NCI-H345 (cell line): ENCODE measurements at regions not wholly inside any gene's neighbourhood (a gene's known extent, or its start where the extent isn't known, plus 50 kb on each side); places are given as distances from the start of the nearest gene placed in this dataset.

ENCODE experiments used
- DNase-seq: peaks from one replicate; lab custom pipeline; 2025; lab: John Stamatoyannopoulos, UW

DNA sequence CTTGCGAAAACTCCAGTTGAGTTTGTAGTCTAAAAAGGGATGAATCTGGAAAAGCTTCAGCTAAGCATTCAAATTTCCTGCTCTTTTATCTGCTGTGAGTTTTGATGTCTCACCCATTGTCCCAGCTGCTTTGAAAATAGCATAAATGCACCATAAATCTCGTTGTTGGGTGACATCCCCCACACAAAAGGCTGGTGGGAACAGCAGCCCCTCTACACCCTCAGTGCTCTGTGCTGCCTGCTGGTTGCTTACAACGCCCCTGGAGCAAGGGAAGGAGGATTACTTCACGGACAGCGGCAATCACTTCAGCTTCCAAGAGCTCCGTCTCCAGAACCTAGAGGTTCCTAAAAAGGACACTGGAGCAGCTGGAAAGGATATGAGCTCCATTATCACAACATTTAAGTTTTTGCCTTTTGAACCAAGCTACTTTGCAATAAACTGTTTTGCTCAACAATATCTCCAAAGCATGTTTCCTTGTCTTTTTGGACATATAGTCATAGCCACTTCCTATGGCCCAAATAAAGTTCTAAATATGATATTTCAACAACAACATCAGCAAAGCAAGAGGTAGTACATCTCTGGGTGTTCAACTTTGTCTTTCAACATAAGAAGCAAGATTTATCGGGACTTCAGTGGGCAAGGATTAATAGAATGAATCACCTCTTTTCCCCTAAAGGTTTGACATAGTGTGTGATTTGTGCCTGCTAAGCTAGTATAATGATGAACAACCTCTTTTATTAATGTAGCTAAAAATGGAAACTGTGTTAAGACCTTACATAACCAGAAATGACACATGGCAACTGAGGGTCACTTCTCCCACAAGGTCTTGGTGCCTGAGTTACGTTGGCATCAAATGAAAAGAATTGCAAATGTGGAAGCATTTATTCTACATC lies 413.5 kb downstream of the TXNL1 start:
- no peak for DNase-seq

- DNase-seq, result no peak
Measured at GRCh38 chr18:56221195-56222065, 417.0 kb downstream of the TXNL1 start.

DNA sequence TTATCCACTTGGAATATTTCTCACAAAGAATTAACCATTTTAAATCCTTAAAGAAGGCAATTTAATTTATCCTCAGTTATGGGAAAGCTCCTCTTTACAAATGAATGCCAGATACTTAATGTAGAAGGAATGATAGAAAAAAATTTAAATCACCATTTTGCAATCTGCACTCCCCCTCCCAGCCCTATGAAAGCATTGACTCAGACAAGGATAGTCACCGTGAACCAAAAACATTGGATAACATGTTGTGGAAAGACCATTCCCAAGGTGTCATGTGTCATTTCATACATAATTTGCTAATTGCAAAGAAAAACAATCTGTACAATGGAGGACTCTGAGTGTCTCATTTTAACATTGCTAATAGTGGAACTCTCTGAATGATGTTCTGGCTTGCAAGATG lies 421.0 kb downstream of the TXNL1 start:
- DNase-seq, result no peak

GRCh38 chr18:56214706-56215105 lies 423.7 kb downstream of the TXNL1 start:
- DNase-seq, result no peak

DNA sequence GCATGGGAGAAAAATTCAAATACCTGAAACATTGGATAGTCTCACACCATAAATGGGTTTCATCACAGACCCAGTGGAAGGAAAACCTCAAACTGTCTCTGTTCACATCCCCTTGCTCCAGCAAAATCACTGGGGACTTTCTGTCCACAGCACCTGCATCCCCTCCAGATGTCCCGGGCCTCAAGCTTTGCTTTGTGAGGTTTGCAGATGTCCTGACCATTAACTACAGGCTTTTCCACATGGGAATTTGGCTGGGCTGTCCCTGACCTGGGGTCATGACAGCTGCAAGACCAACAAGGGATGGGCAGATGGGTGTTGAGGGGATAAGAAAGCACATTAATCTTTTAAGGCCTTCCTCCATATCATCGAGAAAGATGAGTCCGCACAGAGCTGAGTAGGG lies 427.9 kb downstream of the TXNL1 start:
- DNase-seq, result no peak

DNA sequence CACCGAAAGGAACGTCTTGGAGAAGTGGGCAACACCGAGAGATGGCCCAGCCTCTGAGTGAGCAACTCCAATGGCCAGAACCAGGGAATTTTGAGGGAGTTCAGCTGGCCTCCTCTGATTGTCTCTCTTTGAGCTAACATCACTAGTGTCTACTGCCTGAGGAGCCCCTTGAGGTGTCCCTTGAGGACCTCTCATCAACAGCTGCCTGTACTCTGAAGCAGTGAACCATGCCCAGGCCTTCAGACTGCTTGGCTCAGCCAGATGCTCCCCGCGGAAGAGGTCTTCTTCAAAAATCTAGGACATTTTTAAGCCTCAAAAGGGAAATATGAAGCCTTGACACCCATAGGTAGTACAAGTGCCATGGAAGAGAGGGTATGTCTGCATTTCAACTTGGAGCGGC lies 430.4 kb downstream of the TXNL1 start:
- DNase-seq, result no peak

DNA sequence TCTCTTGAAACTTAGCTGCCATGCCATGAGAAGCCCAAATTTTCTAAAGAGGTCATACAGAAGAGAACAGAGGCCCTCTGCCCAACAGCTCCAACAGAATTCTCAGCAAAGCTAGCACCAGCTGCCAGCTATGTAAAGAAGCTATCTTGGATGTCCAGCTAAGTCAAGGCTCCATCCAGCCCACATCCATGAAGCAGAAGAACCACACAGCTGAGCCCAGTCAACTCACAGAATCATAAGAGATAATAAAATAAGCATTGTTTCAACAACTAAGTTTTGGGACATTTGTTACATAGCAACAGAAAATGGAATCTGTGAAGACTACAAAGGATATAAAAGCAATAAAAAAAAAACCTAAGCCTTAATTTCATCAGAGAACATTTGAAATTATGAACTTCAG lies 434.3 kb downstream of the TXNL1 start:
- no peak for DNase-seq

- DNase-seq, result no peak
Measured at GRCh38 chr18:56202678-56203077, 435.7 kb downstream of the TXNL1 start.

DNA sequence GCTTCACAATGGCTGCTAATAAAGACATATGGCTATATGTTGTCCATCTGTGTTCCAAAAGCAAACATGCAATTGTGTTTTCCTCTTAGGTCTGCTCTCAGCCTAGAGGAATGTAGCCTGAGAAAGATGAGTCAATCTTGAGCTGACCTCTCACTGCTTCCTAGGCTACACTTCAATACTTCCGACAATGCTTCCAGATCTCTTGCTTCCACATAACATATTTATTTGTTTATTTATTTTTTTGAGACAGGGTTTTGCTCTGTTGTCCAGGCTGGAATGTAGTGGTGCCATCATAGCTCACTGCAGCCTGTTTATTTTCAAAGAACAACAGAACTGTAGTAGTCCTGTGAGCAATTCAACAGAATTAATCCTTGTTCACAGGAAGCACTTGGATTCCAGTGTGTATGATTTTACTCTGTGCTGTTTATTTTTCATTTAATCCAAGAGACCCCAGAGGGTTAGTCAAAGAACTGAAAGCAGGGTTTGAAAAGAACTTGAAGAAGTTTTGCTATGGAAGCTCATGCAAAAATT lies 437.9 kb downstream of the TXNL1 start:
- no peak for DNase-seq

- DNase-seq, result no peak
Measured at GRCh38 chr18:56199580-56200330, 438.6 kb downstream of the TXNL1 start.

GRCh38 chr18:56197241-56197859 lies 441.0 kb downstream of the TXNL1 start:
- DNase-seq, result no peak

DNA sequence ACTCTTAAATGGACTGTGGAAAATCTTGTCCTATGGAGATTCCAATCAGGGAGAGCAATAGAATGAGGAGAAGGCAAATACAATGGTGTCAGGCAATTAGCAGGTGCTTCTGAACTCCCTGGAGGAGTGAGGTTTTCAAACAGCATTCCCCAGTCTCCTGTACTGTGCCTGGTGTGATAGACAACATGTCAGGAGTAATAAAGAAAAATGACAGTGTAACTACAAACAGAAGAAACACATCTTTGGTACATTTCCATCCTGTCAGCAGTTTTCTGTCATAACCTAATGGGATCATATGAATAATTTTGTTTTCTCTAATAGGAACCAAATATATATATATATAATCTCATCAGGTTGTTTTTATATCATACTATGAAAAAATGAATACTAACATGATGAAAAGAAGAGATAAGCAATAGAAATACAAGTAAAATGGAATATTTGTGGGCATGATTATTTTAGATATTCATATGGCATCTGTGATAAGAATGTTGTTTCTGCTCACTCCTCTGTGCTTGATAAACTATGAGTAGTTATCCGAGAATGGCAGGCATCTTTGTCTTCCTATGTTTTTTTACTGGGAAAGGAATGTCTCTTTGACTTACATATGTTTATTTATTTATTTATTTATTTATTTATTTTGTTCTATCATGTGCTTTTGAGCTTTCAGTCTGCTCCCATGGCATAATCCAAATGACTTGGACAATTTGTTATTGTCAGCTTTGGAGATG lies 441.7 kb downstream of the TXNL1 start:
- no peak for DNase-seq

- DNase-seq, result no peak
Measured at GRCh38 chr18:56191334-56191733, 447.1 kb downstream of the TXNL1 start.

DNA sequence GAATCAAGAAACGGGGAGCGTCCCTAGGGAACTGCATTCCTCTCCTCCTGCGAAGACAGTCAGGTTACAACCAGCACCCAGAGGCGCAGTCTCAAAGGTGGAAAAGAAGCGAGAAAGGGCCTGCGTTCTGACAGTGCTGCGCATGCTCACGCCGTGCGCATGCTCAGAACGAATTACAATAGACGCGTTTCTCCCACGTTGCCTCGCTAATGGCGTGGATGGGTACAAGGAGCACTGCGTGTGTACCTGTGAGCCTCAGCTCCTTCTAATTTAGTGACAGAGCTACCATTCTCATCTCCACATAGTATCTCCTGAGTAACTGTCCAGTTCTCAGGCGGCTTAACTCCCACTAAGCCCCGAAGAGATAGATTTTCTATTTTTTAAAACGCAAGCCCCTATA lies 448.8 kb downstream of the TXNL1 start:
- no peak for DNase-seq

GRCh38 chr18:56188529-56189275 lies 449.7 kb downstream of the TXNL1 start:
- DNase-seq, result no peak

DNA sequence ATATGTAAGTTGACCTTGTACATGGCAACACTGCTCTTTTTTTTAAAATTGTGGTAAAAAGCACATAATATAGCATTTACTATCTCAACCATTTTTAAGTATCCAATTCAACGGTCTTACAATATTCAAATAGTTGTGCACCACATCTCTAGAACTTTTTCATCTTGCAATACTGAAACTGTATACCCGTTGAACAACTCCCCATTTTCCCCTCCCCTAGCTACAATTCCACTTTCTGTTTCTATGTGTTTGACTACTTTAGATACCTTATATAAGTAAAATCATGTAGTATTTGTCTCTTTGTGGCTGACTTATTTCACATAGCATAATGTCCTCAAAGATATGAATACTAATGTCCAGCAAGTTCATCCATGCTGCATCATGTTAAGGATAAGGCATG lies 452.1 kb downstream of the TXNL1 start:
- no peak for DNase-seq

GRCh38 chr18:56185126-56185525 lies 453.3 kb downstream of the TXNL1 start:
- DNase-seq, result no peak

GRCh38 chr18:56176751-56177150 lies 461.6 kb downstream of the TXNL1 start:
- no peak for DNase-seq

DNA sequence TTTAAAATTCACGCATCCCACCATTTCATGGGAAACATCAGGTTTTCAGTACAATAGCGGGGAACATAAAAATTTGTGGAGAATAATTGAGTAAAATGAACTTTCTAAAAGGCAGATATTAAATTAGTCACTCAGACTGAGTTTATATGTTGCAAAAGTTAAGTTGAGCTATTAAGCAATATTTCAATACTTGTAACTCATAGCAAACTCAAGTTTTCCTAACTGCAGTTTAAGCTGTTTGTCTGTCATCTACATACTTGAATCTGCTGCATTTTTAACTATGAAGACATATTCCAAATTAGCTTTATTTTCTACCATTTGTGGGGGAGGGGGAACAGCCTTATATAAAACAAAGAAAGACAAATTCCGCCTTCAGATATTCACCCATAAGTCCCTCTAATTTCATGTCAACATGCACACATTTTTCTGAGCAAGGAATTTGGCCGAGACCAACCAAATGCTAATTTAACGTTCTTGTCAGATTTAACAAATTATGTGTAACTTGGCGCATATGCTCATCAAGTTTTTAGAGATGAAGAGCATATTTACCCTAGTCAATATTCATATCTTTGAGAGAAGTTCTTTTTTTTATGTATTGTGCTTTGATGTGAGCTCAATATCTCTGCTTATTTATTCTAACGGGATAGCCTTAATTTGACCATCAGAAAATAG lies 462.9 kb downstream of the TXNL1 start:
- no peak for DNase-seq
